DMS53 treated with DMSO at 0.1 percent for 48 hours (cell line): ENCODE measurements at regions not wholly inside any gene's neighbourhood (a gene's known extent, or its start where the extent isn't known, plus 50 kb on each side); places are given as distances from the start of the nearest gene placed in this dataset.

Source experiments
- DNase-seq: peaks from one replicate; lab custom pipeline; 2025; ENCODE audit not compliant: unreplicated experiment; lab: John Stamatoyannopoulos, UW

DNA sequence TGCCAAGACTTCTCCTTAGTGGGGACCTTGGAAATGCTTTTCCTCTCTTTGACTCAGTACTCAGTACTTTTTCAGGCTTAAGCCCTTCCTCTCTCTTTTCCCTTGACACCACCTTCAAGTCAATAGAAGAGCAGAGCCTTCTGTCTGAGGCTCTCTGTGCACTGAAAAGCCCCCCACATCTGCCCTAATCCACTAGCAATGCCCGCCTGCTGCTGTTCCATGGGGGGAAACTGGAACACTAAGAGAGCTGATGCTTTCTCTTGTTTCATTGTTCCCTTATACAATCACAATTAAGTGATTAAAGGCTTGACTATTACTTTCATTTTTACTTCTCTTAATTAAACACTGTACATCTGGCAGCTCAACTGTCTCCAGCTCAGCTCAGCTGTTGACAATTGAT lies 254.5 kb downstream of the SLITRK6 start:
- no peak for DNase-seq

- DNase-seq: no peak
These were observed 256.1 kb downstream of the SLITRK6 start for GRCh38 chr13:85543144-85543543.

- DNase-seq: no peak
These were observed 257.7 kb downstream of the SLITRK6 start for GRCh38 chr13:85541476-85541875.

DNA sequence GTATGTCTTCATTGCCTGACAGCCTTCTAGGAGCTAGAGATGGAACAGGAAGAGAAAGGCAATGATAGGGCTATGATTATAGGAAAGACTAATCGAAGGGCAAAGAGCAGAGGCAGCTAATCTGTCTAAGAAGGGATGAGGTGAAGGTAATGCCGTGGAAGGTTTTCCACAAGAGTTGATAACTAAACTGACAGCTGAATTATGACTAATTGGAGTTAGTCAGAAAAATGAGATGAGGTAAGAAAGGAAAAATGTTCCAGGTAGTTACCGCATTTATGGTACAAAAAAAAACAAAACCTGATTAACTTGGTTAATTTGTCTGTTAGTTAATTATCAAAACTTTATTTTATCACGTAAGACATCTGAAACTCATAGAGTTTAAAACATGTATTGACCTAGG lies 260.3 kb downstream of the SLITRK6 start:
- DNase-seq: no peak

GRCh38 chr13:85537601-85538000 lies 261.6 kb downstream of the SLITRK6 start:
- DNase-seq: no peak

- no peak for DNase-seq
These were observed 262.5 kb downstream of the SLITRK6 start for GRCh38 chr13:85536706-85537105.

GRCh38 chr13:85535316-85536084 lies 263.7 kb downstream of the SLITRK6 start:
- no peak for DNase-seq

GRCh38 chr13:85533911-85534310 lies 265.3 kb downstream of the SLITRK6 start:
- DNase-seq: no peak

GRCh38 chr13:85529218-85529594 lies 270.0 kb downstream of the SLITRK6 start:
- no peak for DNase-seq

GRCh38 chr13:85528491-85529217 lies 270.6 kb downstream of the SLITRK6 start:
- DNase-seq: no peak

GRCh38 chr13:85527316-85527715 lies 271.9 kb downstream of the SLITRK6 start:
- no peak for DNase-seq

GRCh38 chr13:85525411-85525810 lies 273.8 kb downstream of the SLITRK6 start:
- DNase-seq: no peak

DNA sequence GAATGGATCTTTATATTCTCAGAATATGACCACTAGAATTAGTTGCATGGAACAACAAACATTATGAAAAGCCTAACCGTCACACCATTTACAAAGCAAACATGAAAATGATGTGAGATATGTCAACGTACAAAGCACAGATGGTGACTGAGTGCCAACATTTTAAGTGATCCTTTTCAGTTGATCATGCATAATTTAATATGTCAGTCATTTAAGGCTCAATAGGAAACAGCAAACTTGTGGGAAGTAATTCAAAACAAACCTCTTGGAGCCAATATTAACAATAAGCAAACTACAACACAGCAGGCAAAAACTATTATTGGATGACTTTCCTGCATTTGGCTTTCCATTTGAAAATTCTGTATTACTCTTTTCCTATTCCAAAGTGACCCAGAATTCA lies 277.6 kb downstream of the SLITRK6 start:
- DNase-seq: peak; percentile 39

DNA sequence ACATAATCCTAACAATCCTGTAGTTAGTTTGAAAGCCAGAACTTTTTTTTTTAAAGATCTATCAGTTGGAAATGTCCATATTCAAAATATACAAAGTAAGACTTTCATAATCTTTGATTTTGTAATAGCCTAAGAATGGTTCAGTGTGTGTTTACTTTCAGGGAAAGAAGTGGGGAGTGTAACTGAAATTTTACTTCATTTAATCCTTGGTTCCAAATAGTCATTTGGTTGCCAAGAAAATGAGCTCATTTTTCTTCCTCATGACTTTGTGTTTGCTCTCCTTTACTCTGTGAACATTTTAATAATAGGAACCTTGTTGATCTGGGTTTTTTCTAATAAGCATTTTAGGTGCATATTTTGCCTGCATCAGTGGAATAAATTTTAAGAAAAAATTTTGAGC lies 278.8 kb downstream of the SLITRK6 start:
- DNase-seq: no peak

- no peak for DNase-seq
These were observed 279.9 kb downstream of the SLITRK6 start for GRCh38 chr13:85519363-85519762.

- DNase-seq: no peak
These were observed 286.8 kb downstream of the SLITRK6 start for GRCh38 chr13:85512421-85512820.

- no peak for DNase-seq
These were observed 289.7 kb downstream of the SLITRK6 start for GRCh38 chr13:85509512-85509911.

GRCh38 chr13:85508683-85509329 lies 290.4 kb downstream of the SLITRK6 start:
- no peak for DNase-seq

DNA sequence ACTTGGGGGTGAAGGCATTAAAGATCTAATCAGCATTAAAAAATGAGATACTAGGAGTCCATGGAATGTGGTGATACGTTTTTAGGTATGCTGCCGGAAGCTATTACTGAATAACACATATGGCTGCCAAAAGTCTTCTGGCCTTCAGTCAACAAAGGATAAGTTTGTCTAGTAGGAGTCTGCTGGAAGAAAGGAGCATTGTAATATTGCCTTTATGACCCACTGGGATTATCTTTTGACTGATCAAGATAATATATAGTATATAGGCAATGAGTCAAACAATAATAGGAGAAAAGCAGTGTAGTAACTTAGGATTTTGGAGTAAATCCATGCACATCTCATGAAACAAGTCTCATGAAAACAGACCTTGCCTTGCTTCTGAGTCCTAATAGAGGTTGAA lies 295.4 kb downstream of the SLITRK6 start:
- no peak for DNase-seq

DNA sequence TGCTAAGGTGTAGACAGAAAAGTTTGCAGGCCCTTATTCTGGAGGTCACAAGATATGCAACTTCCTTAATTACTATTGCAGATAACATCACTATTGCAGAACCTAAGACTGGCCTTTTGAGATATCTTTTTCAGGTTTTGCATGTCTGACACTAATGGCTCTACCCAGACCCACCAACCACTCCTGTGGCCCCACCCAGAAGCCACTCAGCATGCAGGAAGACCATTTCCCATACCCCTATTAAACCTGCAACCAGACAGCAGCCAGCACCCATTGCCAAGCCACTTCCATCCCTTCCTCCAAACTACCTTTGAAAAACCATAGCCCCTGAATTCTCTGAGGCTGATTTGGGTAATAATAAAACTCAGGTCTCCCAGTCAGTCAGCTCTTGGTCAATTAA lies 297.6 kb downstream of the SLITRK6 start:
- DNase-seq: no peak

- no peak for DNase-seq
These were observed 298.4 kb downstream of the SLITRK6 start for GRCh38 chr13:85500696-85501256.

DNA sequence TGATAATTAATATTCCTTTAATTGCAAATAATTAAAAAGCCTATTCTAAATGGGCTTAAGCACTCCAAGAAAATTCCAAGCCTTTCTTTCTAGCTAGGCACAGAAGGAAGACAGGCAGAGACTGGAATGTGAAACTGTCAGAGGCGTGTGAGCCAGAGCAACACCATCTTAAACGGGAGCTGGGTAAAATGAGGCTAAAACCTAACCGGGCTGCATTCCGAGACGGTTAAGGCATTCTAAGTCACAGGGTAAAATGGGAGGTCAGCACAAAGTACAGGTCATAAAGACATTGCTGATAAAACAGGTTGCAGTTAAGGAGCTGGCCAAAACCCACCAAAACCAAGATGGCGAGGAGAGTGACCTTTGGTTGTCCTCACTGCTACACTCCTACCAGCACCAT lies 300.4 kb downstream of the SLITRK6 start:
- DNase-seq: no peak
